K562 (cell line): ENCODE measurements at regions not wholly inside any gene's neighbourhood (a gene's known extent, or its start where the extent isn't known, plus 50 kb on each side); places are given as distances from the start of the nearest gene placed in this dataset.

Experiments
- JUNB ChIP-seq: fragments of 450-650 bp; formaldehyde crosslinking; conservative IDR thresholded peaks from 2 replicates; pipeline ENCODE4 v1.4.0; 2020; ENCODE audit warnings: mild to moderate bottlenecking
- LEF1 ChIP-seq: fragments of 450-650 bp; IDR thresholded peaks from 2 replicates; pipeline ENCODE4 v1.6.1; 2016; ENCODE audit warnings: mild to moderate bottlenecking
- SMARCB1 ChIP-seq: IDR thresholded peaks from 2 replicates; pipeline ENCODE4 v1.6.1; 2011; ENCODE audit warnings: improper control_type of control experiment, low read depth; ENCODE audit not compliant: insufficient read length
- STAG1 ChIP-seq: sonication (generic); formaldehyde crosslinking; IDR thresholded peaks from 2 replicates; pipeline ENCODE4 v1.5.0; 2020; ENCODE audit warnings: missing genetic modification reagents, borderline replicate concordance
- ZNF12 ChIP-seq: sonication (generic); formaldehyde crosslinking; IDR thresholded peaks from 2 replicates; pipeline ENCODE4 v1.4.0; 2020; ENCODE audit warnings: mild to moderate bottlenecking, missing genetic modification reagents
- ZNF232 ChIP-seq: sonication (generic); formaldehyde crosslinking; IDR thresholded peaks from 2 replicates; pipeline ENCODE4 v1.8.0; 2022; ENCODE audit warnings: mild to moderate bottlenecking, missing genetic modification reagents
- ZNF780A ChIP-seq: fragments of 250-450 bp; sonication (Bioruptor Pico); IDR thresholded peaks from 2 replicates; pipeline ENCODE4 v1.5.0; 2021; ENCODE audit warnings: mild to moderate bottlenecking
- TF ChIP-seq, protein P1 (sequence below): fragments of 450-650 bp; IDR thresholded peaks from 2 replicates; pipeline ENCODE4 v1.6.1; 2016; ENCODE audit warnings: borderline replicate concordance
- TF ChIP-seq, protein P2 (sequence below), 2 experiments: fragments of 450-650 bp in 1 of 2; IDR thresholded peaks; 2 replicates each; pipeline ENCODE4 v1.6.1; 2011 to 2017; ENCODE audit warnings: low read depth in 2 of 2, antibody characterized with exemption in 1 of 2, borderline replicate concordance in 1 of 2, low read length in 1 of 2, mild to moderate bottlenecking in 1 of 2, mixed read lengths in 1 of 2; ENCODE audit not compliant: control insufficient read depth in 1 of 2
- TF ChIP-seq, protein P3 (sequence below), 2 experiments: fragments of 250-450 bp in 1 of 2; fragments of 450-650 bp in 1 of 2; sonication (Bioruptor Pico) in 1 of 2; IDR thresholded peaks; 2 replicates each; pipeline versions ENCODE4 v1.6.1 to v1.8.0; 2016 to 2021; ENCODE audit warnings: mild to moderate bottlenecking in 2 of 2, moderate library complexity in 2 of 2, missing compliant biosample characterization in 1 of 2, missing genetic modification characterization in 1 of 2

DNA sequence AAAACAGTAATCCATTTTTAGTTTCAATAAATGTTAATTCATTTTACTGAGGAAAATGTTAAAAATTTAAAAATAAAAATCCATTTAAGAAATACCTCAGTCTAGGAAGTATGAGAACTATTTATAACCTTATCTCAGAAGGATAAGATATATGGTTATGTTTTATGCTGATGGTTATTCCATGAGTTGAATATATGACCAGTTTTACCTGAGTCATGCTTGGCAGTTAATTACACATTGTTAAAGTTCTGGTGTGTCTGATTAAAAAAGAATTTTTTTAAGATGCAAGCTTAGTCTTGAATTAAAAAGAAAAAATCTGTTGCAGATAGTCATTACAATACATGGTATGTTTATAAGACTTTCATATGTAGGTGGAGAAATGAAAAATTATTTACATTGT is 191.7 kb downstream of the ARL4A start:
- no peak for TF ChIP-seq ZNF780A (CRISPR knock-in tag)
- TF ChIP-seq STAG1 (CRISPR knock-in tag) = no peak
- no peak for TF ChIP-seq JUNB
- TF ChIP-seq SMARCB1 = no peak
- TF ChIP-seq LEF1 = no peak
- TF ChIP-seq ZNF232 (CRISPR knock-in tag) = no peak
- TF ChIP-seq, protein P1, sequence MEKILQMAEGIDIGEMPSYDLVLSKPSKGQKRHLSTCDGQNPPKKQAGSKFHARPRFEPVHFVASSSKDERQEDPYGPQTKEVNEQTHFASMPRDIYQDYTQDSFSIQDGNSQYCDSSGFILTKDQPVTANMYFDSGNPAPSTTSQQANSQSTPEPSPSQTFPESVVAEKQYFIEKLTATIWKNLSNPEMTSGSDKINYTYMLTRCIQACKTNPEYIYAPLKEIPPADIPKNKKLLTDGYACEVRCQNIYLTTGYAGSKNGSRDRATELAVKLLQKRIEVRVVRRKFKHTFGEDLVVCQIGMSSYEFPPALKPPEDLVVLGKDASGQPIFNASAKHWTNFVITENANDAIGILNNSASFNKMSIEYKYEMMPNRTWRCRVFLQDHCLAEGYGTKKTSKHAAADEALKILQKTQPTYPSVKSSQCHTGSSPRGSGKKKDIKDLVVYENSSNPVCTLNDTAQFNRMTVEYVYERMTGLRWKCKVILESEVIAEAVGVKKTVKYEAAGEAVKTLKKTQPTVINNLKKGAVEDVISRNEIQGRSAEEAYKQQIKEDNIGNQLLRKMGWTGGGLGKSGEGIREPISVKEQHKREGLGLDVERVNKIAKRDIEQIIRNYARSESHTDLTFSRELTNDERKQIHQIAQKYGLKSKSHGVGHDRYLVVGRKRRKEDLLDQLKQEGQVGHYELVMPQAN = no peak
- no peak for TF ChIP-seq ZNF12 (CRISPR knock-in tag)
- TF ChIP-seq, protein P2, sequence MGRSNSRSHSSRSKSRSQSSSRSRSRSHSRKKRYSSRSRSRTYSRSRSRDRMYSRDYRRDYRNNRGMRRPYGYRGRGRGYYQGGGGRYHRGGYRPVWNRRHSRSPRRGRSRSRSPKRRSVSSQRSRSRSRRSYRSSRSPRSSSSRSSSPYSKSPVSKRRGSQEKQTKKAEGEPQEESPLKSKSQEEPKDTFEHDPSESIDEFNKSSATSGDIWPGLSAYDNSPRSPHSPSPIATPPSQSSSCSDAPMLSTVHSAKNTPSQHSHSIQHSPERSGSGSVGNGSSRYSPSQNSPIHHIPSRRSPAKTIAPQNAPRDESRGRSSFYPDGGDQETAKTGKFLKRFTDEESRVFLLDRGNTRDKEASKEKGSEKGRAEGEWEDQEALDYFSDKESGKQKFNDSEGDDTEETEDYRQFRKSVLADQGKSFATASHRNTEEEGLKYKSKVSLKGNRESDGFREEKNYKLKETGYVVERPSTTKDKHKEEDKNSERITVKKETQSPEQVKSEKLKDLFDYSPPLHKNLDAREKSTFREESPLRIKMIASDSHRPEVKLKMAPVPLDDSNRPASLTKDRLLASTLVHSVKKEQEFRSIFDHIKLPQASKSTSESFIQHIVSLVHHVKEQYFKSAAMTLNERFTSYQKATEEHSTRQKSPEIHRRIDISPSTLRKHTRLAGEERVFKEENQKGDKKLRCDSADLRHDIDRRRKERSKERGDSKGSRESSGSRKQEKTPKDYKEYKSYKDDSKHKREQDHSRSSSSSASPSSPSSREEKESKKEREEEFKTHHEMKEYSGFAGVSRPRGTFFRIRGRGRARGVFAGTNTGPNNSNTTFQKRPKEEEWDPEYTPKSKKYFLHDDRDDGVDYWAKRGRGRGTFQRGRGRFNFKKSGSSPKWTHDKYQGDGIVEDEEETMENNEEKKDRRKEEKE (IDR thresholded peaks at IDR 0.05; ENCODE audit: borderline replicate concordance in 1 of 2, control insufficient read depth in 1 of 2, low read depth in 2 of 2, low read length in 1 of 2) = no peak
- TF ChIP-seq, protein P3, sequence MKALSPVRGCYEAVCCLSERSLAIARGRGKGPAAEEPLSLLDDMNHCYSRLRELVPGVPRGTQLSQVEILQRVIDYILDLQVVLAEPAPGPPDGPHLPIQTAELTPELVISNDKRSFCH (CRISPR knock-in tag; IDR thresholded peaks at IDR 0.05) = no peak
- TF ChIP-seq, protein P3 (tag; IDR thresholded peaks at IDR 0.05) = no peak
